AG04450 (cell line): ENCODE measurements at regions not wholly inside any gene's neighbourhood (a gene's known extent, or its start where the extent isn't known, plus 50 kb on each side); places are given as distances from the start of the nearest gene placed in this dataset.

ENCODE experiments used
- CTCF ChIA-PET: fragments of 300-600, 350-600 bp; formaldehyde crosslinking; extraction: SDS; loops from one replicate; lab custom pipeline; 2022; ENCODE audit warnings: antibody characterized with exemption, inconsistent platforms; lab: Charles Lee
- POLR2A ChIA-PET: fragments of 350-600 bp; formaldehyde crosslinking; extraction: SDS; loops from one replicate; lab custom pipeline; 2021; ENCODE audit warnings: antibody characterized with exemption, inconsistent platforms; lab: Yijun Ruan, JAX
- DNase-seq: peaks from one replicate; pipeline ENCODE4 v3.0.0-alpha.2; 2011; ENCODE audit warnings: low read depth, low spot score
- H3K27ac ChIP-seq: one replicate; pipeline ENCODE4 v1.5.1; 2012; ENCODE audit warnings: low read depth, low read length, control low read depth
- H3K27me3 ChIP-seq: one replicate; pipeline ENCODE4 v1.6.0; 2012; ENCODE audit warnings: low read length; ENCODE audit not compliant: control insufficient read depth, insufficient read depth
- H3K4me3 ChIP-seq: 2 replicates; pipeline ENCODE4 v1.5.1; 2011; ENCODE audit warnings: mild to moderate bottlenecking, low read depth, low read length, control low read depth
- H3K9me3 ChIP-seq: 2 replicates; pipeline ENCODE4 v1.5.1; 2012; ENCODE audit warnings: low read length; ENCODE audit not compliant: control insufficient read depth, insufficient read depth
- CTCF ChIP-seq: IDR thresholded peaks from 2 replicates; pipeline ENCODE4 v1.5.1; 2011; ENCODE audit warnings: low read depth, low read length, control low read depth, inconsistent platforms

GRCh38 chr19:30690525-30690924 lies 318.3 kb downstream of the ZNF536 start:
- CTCF ChIA-PET = interaction anchor here (1.0 kb wide), 1 partner anchor 23 kb away, joined by 3 read pairs; no protein-coding TSS in a partner anchor
- Histone ChIP-seq H3K9me3 (no peaks in the 10 kb centered on the region; the same call in 1 of the 2 replicates), H3K27me3 (peaks cover 40% of the 10 kb centered on the region), H3K27ac (no peak overlapping the region), H3K4me3 (no peak overlapping the region)
- POLR2A ChIA-PET = no interaction called here
- no peak for DNase-seq
- TF ChIP-seq CTCF = no peak

- Histone ChIP-seq H3K4me3 (no peak overlapping the region), H3K9me3 (no peaks in the 10 kb centered on the region; the same call in 1 of the 2 replicates), H3K27ac (no peak overlapping the region), H3K27me3 (peaks cover 41% of the 10 kb centered on the region)
- TF ChIP-seq CTCF = no peak
- CTCF ChIA-PET = interaction anchor here (0.8 to 3.2 kb wide), 2 partner anchors 22 to 1535 kb away, joined by 3 to 25 read pairs; no protein-coding TSS in a partner anchor
- DNase-seq = no peak
- POLR2A ChIA-PET = no interaction called here
These were observed 317.3 kb downstream of the ZNF536 start for GRCh38 chr19:30689474-30689873.

GRCh38 chr19:30688696-30689095 lies 316.5 kb downstream of the ZNF536 start:
- POLR2A ChIA-PET = no interaction called here
- H3K9me3 ChIP-seq = no peaks in the 10 kb centered on the region; the same call in 1 of the 2 replicates
- CTCF ChIA-PET = interaction anchor here (0.8 to 3.2 kb wide), 2 partner anchors 22 to 1536 kb away, joined by 3 to 25 read pairs; no protein-coding TSS in a partner anchor
- no peak overlapping the region for H3K4me3 ChIP-seq
- no peak for DNase-seq
- TF ChIP-seq CTCF = no peak
- H3K27ac ChIP-seq = no peak overlapping the region
- peaks cover 41% of the 10 kb centered on the region for H3K27me3 ChIP-seq

- POLR2A ChIA-PET = no interaction called here
- H3K9me3 ChIP-seq = no peaks in the 10 kb centered on the region; the same call in 1 of the 2 replicates
- no peak for DNase-seq
- no peak for TF ChIP-seq CTCF
- H3K27me3 ChIP-seq = peaks cover 33% of the 10 kb centered on the region
- CTCF ChIA-PET = interaction anchor here (1.0 to 3.2 kb wide), 2 partner anchors 990 to 1538 kb away, joined by 3 to 25 read pairs; no protein-coding TSS in a partner anchor
- H3K27ac ChIP-seq = no peak overlapping the region
- H3K4me3 ChIP-seq = no peak overlapping the region
These were observed 314.8 kb downstream of the ZNF536 start for GRCh38 chr19:30686826-30687566.

GRCh38 chr19:30686176-30686820 lies 314.1 kb downstream of the ZNF536 start:
- Histone ChIP-seq H3K27ac (no peak overlapping the region), H3K4me3 (no peak overlapping the region), H3K27me3 (peaks cover 27% of the 10 kb centered on the region), H3K9me3 (no peaks in the 10 kb centered on the region; the same call in 1 of the 2 replicates)
- DNase-seq = no peak
- ChIA-PET POLR2A (no interaction called here), CTCF (interaction anchor here (0.9 to 5.5 kb wide), 3 partner anchors 9 to 1538 kb away, joined by 3 to 121 read pairs (median 25); no protein-coding TSS in a partner anchor)
- no peak for TF ChIP-seq CTCF
